Colonic mucosa (tissue), 4 donors: ENCODE measurements at regions not wholly inside any gene's neighbourhood (a gene's known extent, or its start where the extent isn't known, plus 50 kb on each side); places are given as distances from the start of the nearest gene placed in this dataset.

Experiments used
- DNase-seq: peaks from one replicate; pipeline ENCODE4 v3.0.0-alpha.2; 2020
- H3K27ac ChIP-seq: fragments of 200-600 bp; one replicate; pipeline ENCODE4 v1.8.0; 2021
- H3K27me3 ChIP-seq: fragments of 200-600 bp; one replicate; pipeline ENCODE4 v1.8.0; 2021
- H3K36me3 ChIP-seq: fragments of 200-600 bp; one replicate; pipeline ENCODE4 v1.8.0; 2021
- H3K4me1 ChIP-seq: fragments of 200-600 bp; one replicate; pipeline ENCODE4 v1.8.0; 2021; ENCODE audit warnings: mild to moderate bottlenecking
- H3K4me3 ChIP-seq: fragments of 200-600 bp; one replicate; pipeline ENCODE4 v1.8.0; 2021
- H3K9ac ChIP-seq, 2 donors: one replicate each; pipeline ENCODE4 v1.7.0; 2013; ENCODE audit warnings: control low read depth in 2 of 2, low read depth in 2 of 2, low read length in 2 of 2
- H3K9me3 ChIP-seq: fragments of 200-600 bp; one replicate; pipeline ENCODE4 v1.8.0; 2021
- intact Hi-C: fragments of 100-400 bp; cut with DNase I; formaldehyde crosslinking; loops from one replicate; pipeline ENCODE4 v1.14.1; 2022
- TF ChIP-seq, protein P1 (sequence below): fragments of 200-600 bp; IDR thresholded peaks from one replicate; pipeline ENCODE4 v1.8.0; 2022; ENCODE audit warnings: antibody characterized with exemption, mild to moderate bottlenecking
- donor health status: healthy.
- donor health status: DM: no; HTN: no; CAD: no.
- donor health status: DM: no; HTN: no; CAD: no.

DNA sequence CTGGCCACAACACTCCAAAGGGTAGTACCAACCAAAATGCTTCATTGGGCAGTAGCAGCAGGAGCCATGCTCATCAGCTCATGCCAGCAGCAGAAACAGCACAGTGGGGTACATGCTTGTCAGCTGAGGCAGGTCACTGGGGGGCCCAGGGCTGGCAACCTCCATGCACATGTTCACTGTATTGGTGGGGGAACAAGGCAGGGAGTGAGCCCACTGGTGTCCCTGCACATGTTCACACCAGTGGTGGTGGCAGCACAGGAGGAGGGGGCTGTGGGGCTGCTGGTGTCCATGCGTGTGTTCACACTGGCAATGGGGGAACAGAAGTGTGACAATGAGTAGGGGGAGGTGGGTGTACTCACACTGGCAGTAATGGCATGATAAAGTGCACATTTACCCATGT is 254.3 kb upstream of the KIF2A start:
- no peak for DNase-seq
- H3K9me3 ChIP-seq: no peaks in the 10 kb centered on the region
- H3K36me3 ChIP-seq: no peaks in the 10 kb centered on the region
- H3K4me3 ChIP-seq: no peak overlapping the region
- H3K27ac ChIP-seq: no peak overlapping the region
- intact Hi-C loops: no loop called here
- no peaks in the 10 kb centered on the region for H3K4me1 ChIP-seq
- TF ChIP-seq, protein P1, sequence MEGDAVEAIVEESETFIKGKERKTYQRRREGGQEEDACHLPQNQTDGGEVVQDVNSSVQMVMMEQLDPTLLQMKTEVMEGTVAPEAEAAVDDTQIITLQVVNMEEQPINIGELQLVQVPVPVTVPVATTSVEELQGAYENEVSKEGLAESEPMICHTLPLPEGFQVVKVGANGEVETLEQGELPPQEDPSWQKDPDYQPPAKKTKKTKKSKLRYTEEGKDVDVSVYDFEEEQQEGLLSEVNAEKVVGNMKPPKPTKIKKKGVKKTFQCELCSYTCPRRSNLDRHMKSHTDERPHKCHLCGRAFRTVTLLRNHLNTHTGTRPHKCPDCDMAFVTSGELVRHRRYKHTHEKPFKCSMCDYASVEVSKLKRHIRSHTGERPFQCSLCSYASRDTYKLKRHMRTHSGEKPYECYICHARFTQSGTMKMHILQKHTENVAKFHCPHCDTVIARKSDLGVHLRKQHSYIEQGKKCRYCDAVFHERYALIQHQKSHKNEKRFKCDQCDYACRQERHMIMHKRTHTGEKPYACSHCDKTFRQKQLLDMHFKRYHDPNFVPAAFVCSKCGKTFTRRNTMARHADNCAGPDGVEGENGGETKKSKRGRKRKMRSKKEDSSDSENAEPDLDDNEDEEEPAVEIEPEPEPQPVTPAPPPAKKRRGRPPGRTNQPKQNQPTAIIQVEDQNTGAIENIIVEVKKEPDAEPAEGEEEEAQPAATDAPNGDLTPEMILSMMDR: no peak
- H3K27me3 ChIP-seq: no peaks in the 10 kb centered on the region
- no peak overlapping the region for H3K9ac ChIP-seq

DNA sequence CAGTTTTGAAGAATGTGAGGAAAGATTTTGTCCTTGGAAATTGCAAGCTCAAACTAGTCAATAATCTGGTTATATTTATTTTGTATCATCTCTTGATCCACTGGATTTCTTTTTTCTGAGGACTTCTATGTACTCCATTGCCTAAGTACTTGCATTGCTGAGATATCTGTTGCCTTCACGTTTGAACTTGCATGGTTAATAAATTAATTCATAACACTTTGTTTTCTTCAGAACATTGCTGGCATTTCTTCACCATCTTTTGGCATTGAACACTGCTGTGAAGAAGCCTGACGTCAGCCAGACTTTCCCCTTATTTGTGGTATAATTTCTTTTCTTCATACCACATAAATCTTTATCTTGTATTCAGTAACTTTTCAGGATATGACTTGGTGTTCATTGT is 246.0 kb upstream of the KIF2A start:
- no peak overlapping the region for H3K4me3 ChIP-seq
- intact Hi-C loops: no loop called here
- no peak overlapping the region for H3K27ac ChIP-seq
- H3K4me1 ChIP-seq: no peaks in the 10 kb centered on the region
- TF ChIP-seq, protein P1: no peak
- H3K9me3 ChIP-seq: no peaks in the 10 kb centered on the region
- no peak overlapping the region for H3K9ac ChIP-seq
- H3K27me3 ChIP-seq: no peaks in the 10 kb centered on the region
- no peaks in the 10 kb centered on the region for H3K36me3 ChIP-seq
- no peak for DNase-seq

DNA sequence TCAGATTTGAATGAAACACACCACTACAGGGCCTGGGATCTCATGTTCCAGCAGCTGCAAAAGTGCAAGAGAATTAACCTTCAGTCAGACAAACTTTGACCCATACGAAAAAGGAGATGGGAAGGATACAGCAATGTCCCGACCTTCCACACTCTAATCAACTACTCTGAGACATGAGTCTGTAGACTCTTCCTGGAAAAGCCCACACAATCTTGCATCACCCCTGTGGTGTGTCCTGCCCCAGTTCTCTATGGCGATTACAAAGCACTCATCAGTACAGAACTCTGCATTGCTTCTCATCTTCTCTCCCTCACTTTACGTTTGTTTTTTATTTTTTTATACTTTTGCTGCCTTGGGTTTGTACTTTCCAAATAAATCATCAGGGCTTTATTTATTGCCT is 241.0 kb upstream of the KIF2A start:
- TF ChIP-seq, protein P1: no peak
- no peak overlapping the region for H3K4me3 ChIP-seq
- no peaks in the 10 kb centered on the region for H3K27me3 ChIP-seq
- H3K36me3 ChIP-seq: no peaks in the 10 kb centered on the region
- no peaks in the 10 kb centered on the region for H3K4me1 ChIP-seq
- no peak for DNase-seq
- H3K9ac ChIP-seq: no peak overlapping the region
- H3K27ac ChIP-seq: no peak overlapping the region
- intact Hi-C loops: no loop called here
- H3K9me3 ChIP-seq: no peaks in the 10 kb centered on the region

DNA sequence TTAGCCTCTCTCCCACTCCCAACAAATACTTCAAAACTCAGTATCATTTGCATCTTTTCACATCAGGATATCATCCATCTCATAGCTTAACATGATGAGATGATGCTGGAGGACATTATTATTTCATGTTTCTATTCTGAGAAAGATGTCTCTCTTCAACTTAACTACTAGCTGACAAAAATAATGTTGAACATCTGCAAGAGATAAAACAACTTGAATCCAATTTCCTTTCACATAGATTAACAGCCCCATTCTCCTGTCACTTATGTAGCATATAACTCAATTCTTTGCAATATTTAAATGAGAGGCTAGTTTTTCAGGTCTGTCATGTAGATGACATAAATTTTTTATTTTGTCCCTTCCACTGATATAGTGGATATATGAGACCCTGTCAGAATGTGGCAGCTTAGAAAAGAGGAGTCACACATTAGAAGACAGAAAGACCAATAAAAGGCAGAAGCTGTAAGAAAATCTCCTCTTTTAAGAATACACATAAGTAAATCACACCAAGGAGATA is 239.2 kb upstream of the KIF2A start:
- intact Hi-C loops: no loop called here
- Histone ChIP-seq H3K4me3 (no peak overlapping the region), H3K9ac (no peak overlapping the region), H3K27me3 (no peaks in the 10 kb centered on the region), H3K36me3 (no peaks in the 10 kb centered on the region), H3K4me1 (no peaks in the 10 kb centered on the region), H3K9me3 (no peaks in the 10 kb centered on the region), H3K27ac (no peak overlapping the region)
- TF ChIP-seq, protein P1: no peak
- DNase-seq: no peak

DNA sequence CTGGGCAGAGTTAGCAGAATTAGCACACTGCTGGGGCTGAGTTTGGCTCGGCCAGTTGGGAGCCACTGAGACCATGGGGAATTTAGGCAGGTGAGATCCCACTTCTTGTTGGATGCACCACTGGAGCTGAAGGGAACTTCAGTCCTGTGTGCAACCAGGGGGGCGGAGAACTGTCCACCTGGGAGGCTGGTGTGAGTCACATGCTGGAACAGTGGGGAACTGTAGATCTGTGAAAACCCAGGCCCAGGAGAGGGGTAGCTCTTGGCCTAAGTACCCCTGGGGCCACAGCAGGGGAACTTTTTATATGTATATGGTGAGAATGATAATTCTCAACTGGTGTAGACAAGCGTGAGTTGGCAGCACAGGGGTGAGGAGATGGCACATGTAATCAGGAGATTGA is 237.5 kb upstream of the KIF2A start:
- H3K36me3 ChIP-seq: no peaks in the 10 kb centered on the region
- no peaks in the 10 kb centered on the region for H3K27me3 ChIP-seq
- H3K9ac ChIP-seq: no peak overlapping the region
- H3K4me1 ChIP-seq: no peaks in the 10 kb centered on the region
- H3K9me3 ChIP-seq: no peaks in the 10 kb centered on the region
- no peak overlapping the region for H3K27ac ChIP-seq
- TF ChIP-seq, protein P1: no peak
- intact Hi-C loops: no loop called here
- DNase-seq: no peak
- H3K4me3 ChIP-seq: no peak overlapping the region

DNA sequence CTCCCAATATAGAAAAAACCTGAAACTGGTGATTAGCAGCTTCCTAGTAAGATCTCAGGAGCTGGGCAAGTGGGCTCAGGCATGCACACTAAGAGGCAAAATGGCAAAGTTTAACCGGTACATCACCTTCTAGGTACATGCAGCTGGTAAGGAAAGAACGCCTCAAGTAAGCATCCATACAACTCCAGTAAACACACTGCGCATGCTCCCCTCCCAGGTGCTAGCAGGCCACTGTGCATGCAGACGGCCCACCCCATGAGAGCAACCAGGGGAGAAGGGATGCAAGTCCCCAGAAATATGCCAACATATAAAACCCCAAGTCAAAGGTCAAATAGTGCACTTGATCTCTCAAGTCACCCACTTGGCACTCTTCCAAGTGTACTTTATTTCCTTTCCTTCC is 228.6 kb upstream of the KIF2A start:
- Histone ChIP-seq H3K27me3 (no peaks in the 10 kb centered on the region), H3K27ac (no peak overlapping the region), H3K9me3 (no peaks in the 10 kb centered on the region), H3K9ac (no peak overlapping the region), H3K4me3 (no peak overlapping the region), H3K36me3 (no peaks in the 10 kb centered on the region), H3K4me1 (no peaks in the 10 kb centered on the region)
- TF ChIP-seq, protein P1: no peak
- intact Hi-C loops: no loop called here
- no peak for DNase-seq
